Stimulated activated CD8-positive, alpha-beta memory T cell treated with anti-CD3 and anti-CD28 coated beads, Interleukin-4, amount 100 ng/mL, for 4 hours (primary cell): ENCODE measurements at regions not wholly inside any gene's neighbourhood (a gene's known extent, or its start where the extent isn't known, plus 50 kb on each side); places are given as distances from the start of the nearest gene placed in this dataset.

Experiments
- DNase-seq, 2 donors: peaks; one replicate each; pipeline ENCODE4 v3.0.0-alpha.2; 2020; ENCODE audit warnings: low read depth in 2 of 2, low spot score in 1 of 2

DNA sequence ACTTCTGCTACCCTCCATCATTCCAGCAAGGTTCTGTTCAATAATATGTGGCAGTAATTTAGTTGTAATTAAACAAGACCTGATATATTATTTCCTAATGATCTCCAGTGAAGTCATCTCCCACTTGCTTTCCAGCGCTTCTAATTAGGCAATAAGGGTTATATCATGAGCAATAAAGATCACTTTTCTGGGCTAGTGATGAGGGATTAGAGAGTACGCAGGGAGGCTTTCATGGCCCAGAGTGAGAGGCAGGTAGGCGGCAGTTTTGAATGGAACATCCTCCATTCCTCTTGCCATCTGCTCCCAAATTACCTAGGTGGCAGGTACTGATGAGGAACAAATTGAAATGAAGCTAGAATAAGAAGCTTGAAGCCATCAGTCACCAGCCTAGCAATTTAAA lies 358.1 kb upstream of the SYT4 start:
- no peak for DNase-seq

DNA sequence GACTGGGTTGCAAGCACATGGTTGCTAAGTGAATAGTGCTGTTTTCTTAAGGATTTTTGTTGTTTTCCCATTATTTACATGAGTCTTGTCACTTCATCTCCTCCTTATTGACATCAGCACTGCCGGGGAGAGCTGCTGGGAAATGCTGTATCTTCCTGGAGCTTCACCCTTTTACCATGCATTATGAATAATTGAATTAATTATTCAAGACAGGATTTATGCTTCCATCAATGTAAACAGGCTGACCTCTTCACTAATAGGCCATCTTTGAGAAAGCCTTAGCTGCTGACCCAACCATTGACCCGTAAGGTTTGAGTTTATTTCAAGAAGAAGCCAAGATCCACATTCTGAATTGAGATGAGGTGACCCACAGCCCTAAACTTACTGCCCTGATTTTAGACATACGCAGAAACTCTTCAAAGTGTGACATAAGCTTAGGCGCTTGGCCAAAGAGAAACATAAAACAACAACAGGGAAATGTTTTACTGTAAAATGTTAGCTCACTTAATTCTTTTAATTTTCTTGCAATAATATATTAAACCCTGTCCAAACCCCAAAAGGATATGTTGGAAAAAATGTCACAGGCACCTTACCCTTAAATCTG lies 365.5 kb upstream of the SYT4 start:
- no peak for DNase-seq

DNA sequence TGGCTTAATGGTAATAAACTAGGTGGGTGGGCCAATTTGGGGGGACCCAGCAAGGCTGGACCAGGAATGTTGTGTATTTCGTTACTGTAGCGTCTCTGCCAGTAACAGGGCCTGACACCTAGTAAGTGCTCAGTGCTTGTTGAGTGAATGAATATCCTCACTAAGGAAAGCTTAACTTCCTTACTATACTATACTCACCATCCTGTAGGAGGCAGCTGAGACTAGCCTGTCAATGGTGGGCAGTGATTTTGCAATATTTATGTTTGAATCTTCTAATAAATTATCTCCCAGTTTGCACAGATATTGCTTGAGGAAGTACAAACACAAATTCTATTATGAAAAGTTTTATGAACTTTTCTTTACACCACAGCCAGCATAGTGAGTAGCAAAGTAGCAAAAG lies 370.7 kb upstream of the SYT4 start:
- no peak for DNase-seq

DNA sequence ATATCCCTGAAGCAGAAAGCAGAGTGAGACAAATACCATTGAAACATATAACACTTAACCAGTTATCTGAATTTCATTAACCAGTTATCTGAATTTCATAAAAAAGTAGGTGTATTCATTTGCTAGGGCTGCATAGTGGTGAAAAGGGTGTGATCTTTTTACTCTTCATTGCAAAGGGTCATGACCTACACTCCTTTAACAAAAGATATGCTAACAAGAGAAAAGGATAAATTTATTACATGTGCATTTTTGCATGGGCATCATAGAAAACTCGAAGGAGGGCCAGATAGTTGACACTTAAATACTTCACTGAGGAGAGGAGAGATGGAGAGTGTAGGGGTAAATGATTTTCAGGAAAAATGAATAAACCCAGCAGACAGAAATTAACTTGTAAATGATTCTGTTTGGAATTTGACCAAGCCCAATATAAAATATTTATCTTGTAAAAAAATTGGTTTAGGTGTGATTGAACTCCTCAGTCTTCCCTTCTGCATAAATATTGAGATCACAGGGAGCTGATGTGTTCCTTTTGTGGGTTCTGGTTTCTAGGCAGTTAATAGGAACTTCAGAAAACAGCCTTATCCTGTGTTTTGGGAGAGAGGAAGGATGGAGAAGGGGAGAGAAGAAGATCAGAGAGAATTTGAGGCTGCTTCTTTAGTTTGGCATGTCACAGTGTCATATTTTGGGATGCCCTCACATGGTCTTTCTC lies 372.5 kb upstream of the SYT4 start:
- no peak for DNase-seq

DNA sequence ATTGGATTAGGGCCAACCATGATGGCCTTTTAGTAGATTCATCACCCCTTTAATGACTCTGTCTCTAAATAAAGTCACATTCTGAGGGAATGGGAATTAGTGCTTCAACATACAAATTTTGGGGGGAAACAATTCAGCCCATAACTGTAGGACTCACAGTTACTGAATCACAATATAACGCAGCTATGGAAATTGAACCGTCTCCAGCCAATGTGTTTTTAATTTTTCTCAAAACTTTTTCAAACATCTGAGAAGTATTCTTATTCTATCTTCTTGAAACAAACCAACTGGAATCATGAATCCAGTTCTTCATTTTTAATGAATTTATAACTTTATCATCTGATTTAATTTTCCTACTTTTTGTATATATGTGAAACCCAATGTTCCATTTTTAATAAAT lies 373.1 kb upstream of the SYT4 start:
- DNase-seq: no peak

DNA sequence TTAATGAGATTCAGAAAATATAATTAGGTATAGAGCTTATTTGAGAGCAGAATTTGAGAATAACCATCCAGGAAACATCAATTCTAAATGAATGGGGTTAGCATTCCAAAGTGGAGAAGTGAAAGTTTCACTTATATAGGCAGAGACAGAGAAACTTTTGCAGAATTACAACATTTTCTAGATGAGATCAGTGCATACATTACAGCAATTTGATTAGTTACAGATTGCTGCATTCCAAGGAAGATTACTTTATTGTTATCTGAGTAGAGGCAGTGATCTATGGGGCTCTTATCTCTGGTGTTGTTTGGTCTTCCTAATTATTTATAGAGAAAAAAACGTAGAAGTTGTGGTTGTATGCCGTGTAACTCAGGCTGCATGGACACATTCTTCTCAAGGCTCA lies 373.8 kb upstream of the SYT4 start:
- DNase-seq: no peak

DNA sequence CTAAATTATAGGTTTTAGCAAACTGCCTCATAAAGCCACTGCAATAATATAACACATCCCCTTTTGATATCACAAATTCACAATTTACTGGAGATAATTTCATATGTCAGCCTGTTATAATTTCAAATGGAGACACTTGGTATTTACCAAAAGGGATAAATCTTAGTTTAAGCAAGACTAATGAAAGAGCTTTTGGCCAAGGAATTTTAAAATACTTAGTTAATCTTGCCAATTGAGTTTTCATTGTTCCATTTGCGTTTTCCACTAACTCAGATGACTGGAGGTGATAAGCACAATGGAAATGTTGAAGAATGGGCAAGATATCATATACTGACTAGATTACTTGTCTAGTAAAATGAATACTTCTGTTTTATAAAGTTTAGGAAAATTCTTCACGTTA lies 379.3 kb upstream of the SYT4 start:
- DNase-seq: no peak

DNA sequence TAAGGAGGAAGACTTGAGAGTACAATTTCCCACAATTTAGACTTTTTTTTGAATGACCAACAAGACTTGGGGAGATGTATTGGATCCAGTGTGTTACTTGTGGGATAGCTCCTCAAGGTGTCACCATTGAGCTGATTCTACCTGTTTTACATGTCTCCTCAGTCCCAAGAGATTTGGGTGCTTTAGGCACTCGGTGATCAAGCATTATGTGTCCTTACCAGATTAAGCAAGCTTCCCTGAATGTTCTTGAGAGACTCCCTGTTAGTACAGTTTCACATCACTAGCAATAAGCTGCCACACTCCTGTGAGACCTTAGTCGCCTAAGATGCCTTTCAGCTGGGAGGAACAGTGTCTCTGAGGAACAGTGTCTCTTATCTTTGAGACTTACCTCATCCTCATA lies 384.3 kb upstream of the SYT4 start:
- no peak for DNase-seq

DNA sequence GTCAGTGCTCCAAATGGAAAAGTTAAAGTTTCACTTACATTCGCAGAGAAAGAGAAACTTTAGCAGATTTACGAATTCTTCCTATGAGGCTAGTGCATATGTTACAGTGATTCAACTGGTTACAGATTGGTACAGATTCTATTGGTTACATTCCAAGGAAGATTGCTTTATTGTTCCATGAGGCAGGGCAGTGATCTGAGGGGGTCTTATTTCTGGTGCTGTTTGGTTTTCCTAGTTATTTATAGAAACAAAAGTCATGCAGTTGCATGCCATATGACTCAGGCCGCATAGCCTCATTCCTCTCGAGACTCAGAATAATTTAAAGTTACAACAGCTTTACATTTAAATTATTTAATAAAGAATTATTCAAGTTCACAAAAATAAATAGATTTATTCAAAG lies 385.4 kb upstream of the SYT4 start:
- no peak for DNase-seq

DNA sequence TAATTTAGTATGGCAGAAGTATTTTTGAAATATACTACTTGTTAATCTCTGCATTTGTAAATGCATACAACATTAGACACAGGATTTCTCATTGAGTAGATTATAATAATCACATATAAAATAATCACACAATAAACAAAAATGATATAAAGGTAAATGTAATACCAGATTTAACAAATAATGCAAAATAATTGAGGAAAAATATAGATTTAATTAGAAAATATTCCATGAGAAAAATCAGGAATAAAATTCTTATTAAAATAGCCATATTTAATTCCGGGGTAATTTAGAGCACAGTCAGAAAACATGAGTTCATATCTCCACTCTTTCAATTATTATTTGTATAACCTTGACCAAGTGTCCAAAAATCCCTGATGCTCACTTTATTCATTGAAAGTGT lies 385.9 kb upstream of the SYT4 start:
- no peak for DNase-seq

DNA sequence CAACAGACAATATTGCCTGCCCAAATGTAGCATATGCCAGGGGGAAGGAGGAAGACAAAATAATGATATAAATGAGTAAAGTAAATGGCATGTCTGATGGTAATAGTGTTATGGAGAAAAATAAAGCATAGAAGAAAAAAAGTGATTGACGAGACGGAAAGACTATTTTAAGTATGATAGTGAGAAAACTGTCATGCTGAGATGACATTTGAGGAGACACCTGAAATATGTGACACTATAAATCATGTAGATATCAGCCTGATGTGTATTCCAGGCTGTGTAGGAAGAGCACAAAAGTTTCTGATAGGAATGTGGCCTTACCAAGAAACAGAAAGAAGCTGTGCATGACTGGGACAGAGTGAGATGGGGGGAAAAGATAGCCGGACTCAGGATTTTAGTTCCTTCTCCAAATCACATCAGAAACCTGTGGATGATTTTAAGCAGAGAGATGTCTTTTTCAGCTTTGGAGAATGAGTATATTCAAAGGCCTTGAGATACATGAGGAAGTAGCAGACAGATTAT lies 387.3 kb upstream of the SYT4 start:
- DNase-seq: no peak

DNA sequence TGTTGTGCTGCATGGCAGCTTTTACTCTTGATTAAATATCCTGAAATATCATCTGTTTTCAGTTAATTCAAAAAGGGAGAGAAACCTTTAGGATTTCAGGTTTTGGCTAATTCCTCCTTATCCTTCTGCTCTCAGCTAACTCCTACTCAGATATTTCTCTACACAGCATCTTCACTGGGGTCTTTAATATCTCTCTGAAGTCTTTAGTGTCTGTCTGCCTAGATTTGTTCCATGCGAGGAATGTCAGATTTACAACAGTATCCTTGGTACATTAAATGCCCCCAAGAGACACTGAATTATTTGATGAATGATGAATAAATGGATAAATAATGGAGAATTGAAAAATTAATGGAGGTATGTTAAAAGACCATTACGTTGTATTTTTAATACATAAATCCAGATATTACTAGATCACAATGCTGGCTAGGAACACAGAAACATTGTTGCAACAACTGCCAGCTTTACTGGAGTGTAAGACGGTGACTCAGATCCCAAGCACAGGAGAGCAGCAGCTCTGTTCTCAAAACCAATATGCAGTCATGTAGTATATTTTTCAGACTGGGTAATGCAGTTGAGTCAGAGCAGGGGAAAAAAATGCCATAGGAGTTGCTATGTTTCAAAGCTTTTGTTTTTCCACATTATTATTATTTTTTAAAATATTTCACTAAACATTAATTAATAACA lies 388.0 kb upstream of the SYT4 start:
- no peak for DNase-seq

DNA sequence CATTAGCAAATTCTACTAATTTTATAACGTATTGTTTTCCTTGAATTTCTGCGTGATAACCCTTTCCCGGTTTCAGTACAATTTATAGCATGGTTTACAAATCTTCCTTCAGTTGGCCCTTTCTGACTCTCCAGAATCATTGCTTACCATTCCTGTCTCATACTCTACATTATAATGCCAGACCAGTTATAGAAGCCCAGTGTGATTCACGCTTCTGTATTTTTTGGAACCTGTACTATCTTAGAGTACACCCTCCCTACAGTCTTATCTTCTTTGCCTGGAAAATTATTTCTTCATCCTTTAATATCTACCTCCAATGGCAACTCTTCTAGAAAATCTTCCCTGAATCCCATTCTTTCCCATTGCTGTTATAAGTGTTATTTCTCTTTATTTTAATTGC lies 391.6 kb upstream of the SYT4 start:
- DNase-seq: no peak

DNA sequence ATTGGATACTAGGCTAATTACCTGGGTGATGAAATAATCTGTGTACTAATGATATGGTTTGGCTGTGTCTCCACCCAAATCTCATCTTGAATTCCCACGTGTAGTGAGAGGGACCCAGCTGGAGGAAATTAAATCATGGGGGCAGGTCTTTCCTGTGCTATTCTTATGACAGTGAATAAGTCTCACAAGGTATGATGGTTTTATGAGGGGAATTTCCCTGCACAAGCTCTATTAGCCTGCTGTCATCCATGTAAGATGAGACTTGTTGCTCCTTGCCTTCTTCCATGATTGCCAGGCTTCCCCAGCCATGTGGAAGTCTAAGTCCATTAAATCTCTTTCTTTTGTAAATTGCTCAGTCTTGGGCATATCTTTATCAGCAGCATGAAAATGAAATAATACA lies 394.1 kb upstream of the SYT4 start:
- DNase-seq: no peak

DNA sequence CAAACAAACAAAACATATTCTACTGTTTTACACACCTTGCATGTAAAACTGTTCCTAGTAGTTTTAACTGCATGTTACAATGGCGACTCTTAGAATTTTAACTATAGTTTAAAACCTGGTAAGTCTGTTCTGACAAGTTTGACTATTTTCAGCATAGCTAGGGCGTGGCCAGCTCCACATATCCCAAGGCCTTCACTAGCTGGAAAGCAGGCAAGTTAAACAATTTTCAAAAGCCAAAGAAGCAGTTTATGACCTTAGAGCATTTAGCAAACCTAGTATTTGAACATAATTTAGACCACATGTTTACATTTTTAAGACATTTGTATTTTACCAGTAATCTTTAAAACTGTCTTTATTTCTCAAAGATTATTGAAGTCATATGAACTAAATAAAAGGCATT lies 402.8 kb upstream of the SYT4 start:
- no peak for DNase-seq

DNA sequence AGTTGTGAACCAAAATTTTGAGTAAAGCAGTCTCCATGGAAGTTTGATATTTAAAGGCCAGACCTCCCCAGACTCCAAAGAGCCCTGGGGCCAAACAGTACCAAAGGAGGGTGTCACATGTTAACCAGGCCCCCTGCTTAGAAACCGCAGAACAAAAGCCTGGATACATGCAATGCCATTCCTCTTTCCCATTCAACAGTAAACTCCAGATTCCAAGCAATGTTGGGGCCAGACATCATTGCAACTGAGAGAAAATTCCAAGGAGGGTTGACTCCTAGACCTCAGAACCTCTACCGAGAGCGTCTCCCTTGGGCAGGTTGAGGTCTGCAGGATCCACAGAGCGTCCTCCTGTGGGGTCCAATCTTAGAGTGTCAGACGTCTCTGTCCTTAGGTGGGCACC lies 404.4 kb upstream of the SYT4 start:
- DNase-seq: no peak

DNA sequence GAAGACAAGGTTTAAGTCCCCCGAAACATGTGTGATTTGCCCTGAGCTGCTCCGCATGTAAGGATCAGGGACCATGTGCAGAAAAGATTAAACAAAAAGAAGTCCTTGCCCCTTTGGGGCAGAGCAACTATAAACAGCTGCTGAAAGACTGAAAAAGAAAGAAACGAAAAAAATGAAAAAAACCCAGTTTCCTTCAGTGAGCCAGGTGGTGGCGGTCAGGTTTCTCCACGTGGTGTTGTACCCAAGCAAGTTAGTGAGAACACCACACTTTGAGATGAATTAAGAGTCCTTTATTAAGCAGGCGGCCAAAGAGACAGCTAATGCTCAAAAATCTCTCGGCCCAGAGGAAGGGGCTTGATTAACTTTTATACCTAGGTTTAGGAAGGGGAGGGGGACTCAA lies 404.9 kb upstream of the SYT4 start:
- DNase-seq: no peak

DNA sequence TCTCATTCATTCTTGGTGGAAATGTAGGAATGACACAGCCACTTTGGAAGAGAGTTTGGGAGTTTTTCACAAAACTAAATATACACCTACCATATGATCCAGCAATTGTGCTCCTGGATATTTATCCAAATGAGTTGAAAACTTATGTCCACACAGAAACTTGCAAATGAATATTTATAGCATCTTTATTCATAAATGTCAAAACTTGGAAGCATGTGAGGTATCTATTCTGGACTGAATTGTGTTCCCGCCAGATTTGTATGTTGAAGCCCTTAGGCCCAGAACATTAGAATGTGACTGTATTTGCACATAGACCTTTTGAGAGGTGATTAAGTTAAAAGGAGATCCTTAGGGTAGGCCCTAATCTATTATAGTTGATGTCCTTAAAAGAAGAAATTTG lies 409.4 kb upstream of the SYT4 start:
- no peak for DNase-seq

DNA sequence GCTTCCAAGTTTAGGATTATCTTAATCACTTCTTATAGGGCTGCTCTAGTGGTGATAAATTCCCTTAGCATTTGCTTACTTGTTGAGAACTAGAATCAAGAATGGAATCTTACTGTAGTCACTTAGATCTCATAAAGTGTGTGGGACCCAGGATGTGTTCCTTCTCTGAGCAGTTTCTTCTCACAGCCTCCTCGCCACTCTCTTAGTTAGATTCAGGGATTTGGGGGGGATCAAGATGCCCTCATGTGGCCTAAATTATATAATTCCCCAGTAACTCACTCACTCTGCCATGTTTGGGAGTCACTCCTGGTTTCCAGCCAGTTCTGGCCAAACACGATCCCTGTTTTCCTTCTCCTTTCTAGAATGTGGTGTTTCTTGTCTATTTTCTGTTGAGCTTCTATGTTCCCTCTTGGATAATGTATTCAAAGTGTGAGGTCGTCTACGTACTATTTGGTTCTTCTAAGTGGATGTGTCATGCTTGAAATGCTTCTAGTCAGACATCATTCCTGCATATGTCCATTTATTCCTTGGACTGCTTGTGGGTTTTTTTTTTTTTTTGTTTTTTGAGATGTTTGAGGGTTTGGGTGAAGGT lies 414.9 kb upstream of the SYT4 start:
- DNase-seq: no peak

DNA sequence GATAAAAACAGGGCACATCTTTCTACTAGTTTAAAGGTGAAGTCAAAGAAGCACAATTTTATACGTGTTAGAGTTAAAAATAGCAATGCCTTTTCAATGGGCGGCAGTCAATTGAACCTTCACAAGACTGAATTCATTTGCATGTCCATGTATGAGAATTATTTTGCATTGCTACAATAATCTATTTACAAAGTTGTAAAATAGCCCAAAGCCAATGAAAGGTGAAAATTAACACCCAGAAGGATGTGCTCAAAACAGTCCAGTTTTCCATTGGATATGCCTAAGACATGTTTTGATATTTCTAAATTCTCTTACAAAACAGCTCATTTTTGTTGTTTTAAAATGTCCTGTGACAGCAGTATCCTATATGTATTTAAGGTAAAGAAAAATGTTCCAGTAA lies 425.1 kb upstream of the SYT4 start:
- no peak for DNase-seq

DNA sequence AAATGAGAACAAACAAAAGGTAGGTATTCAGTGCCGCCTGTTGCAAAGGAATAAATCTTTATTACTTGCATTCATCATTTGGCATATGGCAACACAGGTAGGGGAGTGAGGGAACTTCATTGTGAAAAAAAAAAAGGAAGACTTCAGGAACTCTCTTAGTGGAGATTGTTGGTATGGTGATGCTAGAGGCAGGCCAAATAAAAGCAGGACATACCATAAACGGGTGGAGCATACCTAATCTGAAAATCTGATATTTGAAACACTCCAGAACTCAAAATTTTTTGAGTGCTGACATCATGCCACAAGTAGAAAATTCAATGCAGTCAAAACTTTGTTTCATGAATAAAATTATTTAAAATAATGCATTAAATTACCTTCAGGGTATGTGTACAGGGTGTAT lies 425.8 kb upstream of the SYT4 start:
- no peak for DNase-seq

DNA sequence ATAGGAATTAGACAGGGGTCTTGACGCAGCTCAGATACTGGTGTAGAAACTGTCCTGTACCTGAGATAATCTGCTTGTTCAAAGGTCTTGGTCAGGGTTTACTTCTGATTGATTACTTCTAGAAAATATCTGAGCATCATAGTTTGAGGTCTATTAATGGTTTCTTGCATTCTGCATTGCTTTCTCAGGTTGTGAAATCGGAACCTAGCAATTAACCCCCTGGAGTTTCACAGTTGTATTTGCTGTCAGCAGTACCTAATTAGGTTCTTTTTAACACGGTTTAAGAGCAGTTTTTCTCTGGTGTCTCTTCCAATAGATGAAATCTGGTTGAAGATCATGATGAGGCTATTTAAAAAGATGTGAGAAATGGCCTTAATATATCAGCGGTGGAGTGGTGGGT lies 428.6 kb upstream of the SYT4 start:
- DNase-seq: no peak
